Prostate gland (tissue), 2 donors: ENCODE measurements at regions not wholly inside any gene's neighbourhood (a gene's known extent, or its start where the extent isn't known, plus 50 kb on each side); places are given as distances from the start of the nearest gene placed in this dataset.

ENCODE experiments used
- CTCF ChIP-seq, 4 experiments: fragments of 200-600 bp in 2 of 4; fragments of 450-650 bp in 2 of 4; sonication (generic) in 2 of 4; IDR thresholded peaks; 1 replicate in 3 of 4; 2 replicates in 1 of 4; pipeline ENCODE4 v1.5.1; 2016 to 2019; ENCODE audit warnings: antibody characterized with exemption in 4 of 4, mild to moderate bottlenecking in 2 of 4, moderate library complexity in 2 of 4
- POLR2A ChIP-seq: fragments of 450-650 bp; IDR thresholded peaks from one replicate; pipeline ENCODE4 v1.6.1; 2016; ENCODE audit warnings: antibody characterized with exemption, mild to moderate bottlenecking
- POLR2AphosphoS5 ChIP-seq: sonication (generic); formaldehyde crosslinking; IDR thresholded peaks from one replicate; pipeline ENCODE4 v1.6.1; 2017; ENCODE audit warnings: antibody characterized with exemption

- TF ChIP-seq CTCF (IDR thresholded peaks at IDR 0.05) (no peak), POLR2AphosphoS5 (peak; percentile 97), POLR2A (no peak)
Measured at GRCh38 chr1:232704694-232705680, 75.1 kb upstream of the SIPA1L2 start.
